ENCODE measurements at regions not wholly inside any gene's neighbourhood (a gene's known extent, or its start where the extent isn't known, plus 50 kb on each side); places are given as distances from the start of the nearest gene placed in this dataset.
"Not testable (repeated sequence)": the region's sequence is repeated elsewhere in the genome, so short reads cannot be mapped to it uniquely, and the experiment has no call there.

GRCh38 chr1:199032479-199032878 lies 393.6 kb downstream of the PTPRC start:
- H3K36me3 ChIP-seq (ENCODE audit: insufficient read depth, low read length); POLR2A ChIA-PET; H3K9me3 Mint-ChIP-seq; H3K36me3 Mint-ChIP-seq; CTCF ChIA-PET; H3K27ac ChIP-seq (ENCODE audit: low read depth, low read length); H3K4me1 ChIP-seq (ENCODE audit: insufficient read depth, low read length); H3K27me3 ChIP-seq (ENCODE audit: insufficient read depth, low read length, poor library complexity, severe bottlenecking); H3K27me3 Mint-ChIP-seq; H3K4me3 Mint-ChIP-seq; H3K4me3 ChIP-seq (ENCODE audit: low read length); H3K9me3 ChIP-seq (ENCODE audit: low read length); DNase-seq: not testable (repeated sequence)
- Mint-ChIP-seq H3K4me1 (peaks cover 17 to 42% (median 27%) of the 10 kb centered on the region in 3 donors), H3K27ac (peak overlapping the region in 1 of 8 donors; percentile 12)

DNA sequence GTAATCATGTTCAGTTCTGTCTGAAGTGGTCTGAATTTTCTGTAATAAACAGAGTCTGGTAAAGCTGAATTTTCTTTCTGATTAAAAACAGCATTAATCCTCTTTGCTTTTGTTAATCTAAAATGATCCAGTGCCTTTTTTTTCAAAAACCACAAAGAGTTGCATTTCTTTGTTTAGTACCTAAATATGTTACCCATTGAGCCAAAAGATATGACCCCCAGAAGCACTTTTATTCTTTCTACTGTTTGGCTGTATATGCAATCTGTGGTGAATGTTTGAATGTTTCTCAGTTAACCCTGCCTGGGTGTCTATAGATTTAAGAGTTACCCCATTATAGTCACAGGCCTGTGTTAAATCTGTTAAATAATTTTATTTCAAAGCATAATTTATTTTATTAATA lies 394.8 kb downstream of the PTPRC start:
- Mint-ChIP-seq H3K27ac (no peak overlapping the region), H3K27me3 (peaks cover 0 to 3% of the 10 kb centered on the region in 2 donors), H3K4me1 (peaks cover 17 to 42% (median 27%) of the 10 kb centered on the region in 3 donors), H3K36me3 (peaks cover 0 to 9% (median 0%) of the 10 kb centered on the region in 3 donors), H3K4me3 (peak overlapping the region in 1 of 7 donors; percentile 2), H3K9me3 (peaks cover 0 to 3% (median 0%) of the 10 kb centered on the region in 5 donors)
- CTCF ChIA-PET, result no interaction called here
- POLR2A ChIA-PET, result no interaction called here
- no peak overlapping the region for H3K4me3 ChIP-seq (ENCODE audit: low read length)
- H3K27me3 ChIP-seq (ENCODE audit: insufficient read depth, low read length, poor library complexity, severe bottlenecking), result no peaks in the 10 kb centered on the region
- H3K4me1 ChIP-seq (ENCODE audit: insufficient read depth, low read length), result no peaks in the 10 kb centered on the region
- no peaks in the 10 kb centered on the region for H3K9me3 ChIP-seq (ENCODE audit: low read length)
- H3K27ac ChIP-seq (ENCODE audit: low read depth, low read length), result no peak overlapping the region
- DNase-seq, result no peak
- H3K36me3 ChIP-seq (ENCODE audit: insufficient read depth, low read length), result no peaks in the 10 kb centered on the region

DNA sequence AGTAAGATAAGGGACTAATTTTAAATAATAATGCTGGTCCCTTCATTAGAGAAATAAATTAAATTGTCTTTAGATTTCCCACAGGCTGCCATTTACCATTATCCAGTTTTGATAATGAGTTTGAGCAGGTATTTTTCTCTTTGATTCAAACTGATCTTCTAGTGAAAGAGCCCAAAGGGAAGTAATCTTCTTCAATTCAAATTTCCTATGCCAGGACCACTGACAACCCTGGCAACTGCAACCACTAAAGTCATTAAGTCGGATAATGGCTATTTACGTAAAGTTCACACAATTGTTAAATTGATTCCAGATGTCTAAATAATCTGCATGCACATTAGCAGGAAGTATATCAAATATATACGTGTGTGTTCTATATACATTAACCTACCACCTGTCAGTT lies 399.3 kb downstream of the PTPRC start:
- H3K36me3 ChIP-seq (ENCODE audit: insufficient read depth, low read length), result no peaks in the 10 kb centered on the region
- H3K4me1 ChIP-seq (ENCODE audit: insufficient read depth, low read length), result peaks cover 23% of the 10 kb centered on the region
- ChIA-PET CTCF (no interaction called here), POLR2A (no interaction called here)
- DNase-seq, result no peak
- no peak overlapping the region for H3K27ac ChIP-seq (ENCODE audit: low read depth, low read length)
- Mint-ChIP-seq H3K4me1 (peaks cover 28 to 59% (median 51%) of the 10 kb centered on the region in 3 donors), H3K27ac (no peak overlapping the region), H3K27me3 (peaks cover 3 to 4% of the 10 kb centered on the region in 2 donors), H3K36me3 (no peaks in the 10 kb centered on the region), H3K4me3 (no peak overlapping the region), H3K9me3 (no peaks in the 10 kb centered on the region)
- H3K9me3 ChIP-seq (ENCODE audit: low read length), result no peaks in the 10 kb centered on the region
- H3K27me3 ChIP-seq (ENCODE audit: insufficient read depth, low read length, poor library complexity, severe bottlenecking), result no peaks in the 10 kb centered on the region
- no peak overlapping the region for H3K4me3 ChIP-seq (ENCODE audit: low read length)

DNA sequence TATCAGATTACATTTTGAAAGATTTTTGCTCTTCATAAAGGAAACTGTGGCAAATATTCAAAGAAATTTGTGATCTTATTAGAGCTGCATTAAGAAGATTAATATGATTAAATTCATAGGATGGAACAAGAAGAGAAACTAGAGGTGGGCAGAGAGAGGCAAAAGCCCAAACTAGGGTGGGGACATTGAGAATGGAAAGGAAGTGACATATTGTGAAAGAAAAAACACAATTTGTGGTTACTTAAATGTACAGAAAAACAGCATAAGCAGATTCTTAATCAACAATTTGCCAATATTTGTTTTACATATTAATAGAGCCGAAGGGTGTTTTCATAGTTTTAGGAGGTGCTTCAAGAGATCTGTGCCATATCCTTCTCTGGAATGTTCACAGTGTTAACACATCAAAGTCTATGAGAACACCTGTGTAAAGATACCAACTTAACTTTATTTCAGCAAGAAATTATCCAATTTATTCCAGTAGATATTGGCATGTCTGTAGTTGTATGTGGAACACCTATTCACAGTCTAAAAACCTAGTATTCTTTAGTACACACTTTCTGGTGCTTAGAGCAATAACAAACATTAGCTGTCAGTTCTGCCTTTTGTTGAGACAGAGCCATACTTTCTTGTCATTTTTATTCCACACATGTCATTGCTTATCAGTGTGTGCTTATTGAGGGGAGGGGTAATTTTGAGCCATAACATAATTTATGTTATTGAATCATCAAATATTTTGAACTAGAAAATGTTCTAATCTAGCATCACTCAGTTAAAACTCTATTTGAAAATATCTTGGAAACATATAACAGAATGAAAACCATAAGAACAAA lies 401.5 kb downstream of the PTPRC start:
- H3K36me3 Mint-ChIP-seq, result no peaks in the 10 kb centered on the region
- no peaks in the 10 kb centered on the region for H3K27me3 ChIP-seq (ENCODE audit: insufficient read depth, low read length, poor library complexity, severe bottlenecking)
- H3K4me1 Mint-ChIP-seq, result peaks cover 18 to 40% (median 33%) of the 10 kb centered on the region in 3 donors
- no peaks in the 10 kb centered on the region for H3K9me3 Mint-ChIP-seq
- ChIA-PET CTCF (no interaction called here), POLR2A (no interaction called here)
- H3K4me3 ChIP-seq (ENCODE audit: low read length), result no peak overlapping the region
- H3K27ac Mint-ChIP-seq, result peak overlapping the region in 2 of 8 donors; percentile 8 to 66
- no peak for DNase-seq
- H3K9me3 ChIP-seq (ENCODE audit: low read length), result no peaks in the 10 kb centered on the region
- H3K4me1 ChIP-seq (ENCODE audit: insufficient read depth, low read length), result peaks cover 23% of the 10 kb centered on the region
- H3K4me3 Mint-ChIP-seq, result peak overlapping the region in 4 of 7 donors; percentile 2 to 76 (median 26)
- H3K36me3 ChIP-seq (ENCODE audit: insufficient read depth, low read length), result no peaks in the 10 kb centered on the region
- H3K27me3 Mint-ChIP-seq, result peaks cover 3 to 4% of the 10 kb centered on the region in 2 donors
- no peak overlapping the region for H3K27ac ChIP-seq (ENCODE audit: low read depth, low read length)

GRCh38 chr1:199041173-199041914 lies 402.5 kb downstream of the PTPRC start:
- ChIA-PET CTCF (no interaction called here), POLR2A (no interaction called here)
- Histone ChIP-seq H3K4me1 (ENCODE audit: insufficient read depth, low read length) (peaks cover 23% of the 10 kb centered on the region), H3K27ac (ENCODE audit: low read depth, low read length) (no peak overlapping the region), H3K9me3 (ENCODE audit: low read length) (no peaks in the 10 kb centered on the region), H3K4me3 (ENCODE audit: low read length) (no peak overlapping the region), H3K27me3 (ENCODE audit: insufficient read depth, low read length, poor library complexity, severe bottlenecking) (no peaks in the 10 kb centered on the region), H3K36me3 (ENCODE audit: insufficient read depth, low read length) (no peaks in the 10 kb centered on the region)
- DNase-seq, result peak in 2 of 5 donors; percentile 24 to 35
- peak overlapping the region in 6 of 7 donors; percentile 27 to 68 (median 64) for H3K4me3 Mint-ChIP-seq
- H3K36me3 Mint-ChIP-seq, result no peaks in the 10 kb centered on the region
- H3K9me3 Mint-ChIP-seq, result no peaks in the 10 kb centered on the region
- peak overlapping the region in 1 of 8 donors; percentile 17 for H3K27ac Mint-ChIP-seq
- peaks cover 3 to 4% of the 10 kb centered on the region in 2 donors for H3K27me3 Mint-ChIP-seq
- H3K4me1 Mint-ChIP-seq, result peaks cover 18 to 40% (median 32%) of the 10 kb centered on the region in 3 donors

GRCh38 chr1:199042193-199042592 lies 403.4 kb downstream of the PTPRC start:
- no peak overlapping the region for H3K4me3 ChIP-seq (ENCODE audit: low read length)
- CTCF ChIA-PET, result no interaction called here
- Mint-ChIP-seq H3K4me3 (no peak overlapping the region), H3K27ac (no peak overlapping the region), H3K4me1 (peaks cover 18 to 40% (median 32%) of the 10 kb centered on the region in 3 donors), H3K36me3 (peaks cover 0 to 5% (median 0%) of the 10 kb centered on the region in 3 donors), H3K27me3 (peaks cover 4 to 7% of the 10 kb centered on the region in 2 donors), H3K9me3 (peaks cover 0 to 3% (median 0%) of the 10 kb centered on the region in 5 donors)
- H3K36me3 ChIP-seq (ENCODE audit: insufficient read depth, low read length), result no peaks in the 10 kb centered on the region
- H3K9me3 ChIP-seq (ENCODE audit: low read length), result no peaks in the 10 kb centered on the region
- peaks cover 23% of the 10 kb centered on the region for H3K4me1 ChIP-seq (ENCODE audit: insufficient read depth, low read length)
- no peaks in the 10 kb centered on the region for H3K27me3 ChIP-seq (ENCODE audit: insufficient read depth, low read length, poor library complexity, severe bottlenecking)
- no peak overlapping the region for H3K27ac ChIP-seq (ENCODE audit: low read depth, low read length)
- DNase-seq, result no peak
- POLR2A ChIA-PET, result no interaction called here

DNA sequence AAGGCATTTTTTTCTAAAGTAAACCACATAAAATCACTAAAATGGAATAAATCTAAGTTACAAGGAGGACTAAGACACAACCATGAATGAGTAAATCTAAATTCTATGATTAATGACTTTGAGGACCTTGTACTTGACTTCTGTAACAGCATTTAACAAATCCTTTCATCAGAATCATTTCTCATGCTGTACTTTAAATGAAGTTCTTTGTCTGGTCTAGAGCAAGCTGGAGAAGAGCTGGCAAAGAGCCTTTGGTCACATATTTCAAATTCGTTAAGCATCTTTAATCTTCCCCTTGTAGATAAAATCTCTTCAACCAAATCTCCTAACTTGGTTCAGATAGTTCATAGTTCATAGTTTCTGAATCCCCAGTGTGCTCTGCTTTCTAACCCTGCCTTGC lies 405.4 kb downstream of the PTPRC start:
- Histone ChIP-seq H3K9me3 (ENCODE audit: low read length) (no peaks in the 10 kb centered on the region), H3K27me3 (ENCODE audit: insufficient read depth, low read length, poor library complexity, severe bottlenecking) (no peaks in the 10 kb centered on the region), H3K36me3 (ENCODE audit: insufficient read depth, low read length) (no peaks in the 10 kb centered on the region), H3K4me3 (ENCODE audit: low read length) (no peak overlapping the region), H3K27ac (ENCODE audit: low read depth, low read length) (no peak overlapping the region), H3K4me1 (ENCODE audit: insufficient read depth, low read length) (peaks cover 23% of the 10 kb centered on the region)
- peaks cover 18 to 37% (median 32%) of the 10 kb centered on the region in 3 donors for H3K4me1 Mint-ChIP-seq
- H3K27me3 Mint-ChIP-seq, result peaks cover 4% of the 10 kb centered on the region in 2 donors
- ChIA-PET POLR2A (no interaction called here), CTCF (no interaction called here)
- H3K9me3 Mint-ChIP-seq, result peaks cover 11 to 20% (median 17%) of the 10 kb centered on the region in 5 donors
- DNase-seq, result no peak
- H3K36me3 Mint-ChIP-seq, result peaks cover 0 to 24% (median 0%) of the 10 kb centered on the region in 3 donors
- no peak overlapping the region for H3K4me3 Mint-ChIP-seq
- H3K27ac Mint-ChIP-seq, result no peak overlapping the region

GRCh38 chr1:199046618-199047017 lies 407.8 kb downstream of the PTPRC start:
- POLR2A ChIA-PET, result no interaction called here
- Histone ChIP-seq H3K9me3 (ENCODE audit: low read length) (no peaks in the 10 kb centered on the region), H3K27me3 (ENCODE audit: insufficient read depth, low read length, poor library complexity, severe bottlenecking) (no peaks in the 10 kb centered on the region), H3K36me3 (ENCODE audit: insufficient read depth, low read length) (no peaks in the 10 kb centered on the region), H3K4me1 (ENCODE audit: insufficient read depth, low read length) (peaks cover 3% of the 10 kb centered on the region), H3K4me3 (ENCODE audit: low read length) (no peak overlapping the region), H3K27ac (ENCODE audit: low read depth, low read length) (no peak overlapping the region)
- no peak overlapping the region for H3K27ac Mint-ChIP-seq
- CTCF ChIA-PET, result no interaction called here
- H3K4me1 Mint-ChIP-seq, result peaks cover 3 to 16% (median 11%) of the 10 kb centered on the region in 3 donors
- H3K9me3 Mint-ChIP-seq, result peaks cover 22 to 39% (median 37%) of the 10 kb centered on the region in 5 donors
- H3K27me3 Mint-ChIP-seq, result peaks cover 0 to 6% of the 10 kb centered on the region in 2 donors
- DNase-seq, result no peak
- H3K4me3 Mint-ChIP-seq, result peak overlapping the region in 1 of 7 donors; percentile 16
- peaks cover 0 to 49% (median 0%) of the 10 kb centered on the region in 3 donors for H3K36me3 Mint-ChIP-seq

Measured in CD8-positive, alpha-beta memory T cell (primary cell).